HL-60 (cell line): ENCODE measurements at regions not wholly inside any gene's neighbourhood (a gene's known extent, or its start where the extent isn't known, plus 50 kb on each side); places are given as distances from the start of the nearest gene placed in this dataset.

Source experiments
- DNase-seq, 2 experiments: peaks; one replicate each; pipeline ENCODE4 v3.0.0-alpha.2; 2010 to 2020; ENCODE audit warnings: low read depth in 1 of 2, low spot score in 1 of 2
- H3K27ac ChIP-seq: fragments of 250-450 bp; sonication (Bioruptor Pico); replicated peaks from 2 replicates; pipeline ENCODE4 v1.5.1; 2020; ENCODE audit warnings: mild to moderate bottlenecking, moderate library complexity
- H3K27me3 ChIP-seq: fragments of 250-450 bp; sonication (Bioruptor Pico); 2 replicates; pipeline ENCODE4 v1.5.1; 2021; ENCODE audit warnings: mild to moderate bottlenecking, moderate library complexity; ENCODE audit not compliant: insufficient read depth, poor library complexity, severe bottlenecking
- H3K4me3 ChIP-seq: replicated peaks from 2 replicates; pipeline ENCODE4 v1.5.1; 2011; ENCODE audit warnings: mild to moderate bottlenecking, control low read depth, low read length; ENCODE audit not compliant: insufficient read depth
- CTCF ChIP-seq: IDR thresholded peaks from one replicate; pipeline ENCODE4 v1.5.1; 2011; ENCODE audit warnings: low read length, control low read depth, inconsistent platforms; ENCODE audit not compliant: insufficient read depth
- GABPA ChIP-seq: IDR thresholded peaks from 2 replicates; pipeline ENCODE4 v1.6.1; 2012; ENCODE audit warnings: low read depth
- POLR2AphosphoS5 ChIP-seq: IDR thresholded peaks from 2 replicates; pipeline ENCODE4 v1.6.1; 2012; ENCODE audit warnings: low read depth
- REST ChIP-seq: IDR thresholded peaks from 2 replicates; pipeline ENCODE4 v1.6.1; 2012; ENCODE audit warnings: low read depth; ENCODE audit not compliant: insufficient replicate concordance
- SPI1 ChIP-seq: IDR thresholded peaks from 2 replicates; pipeline ENCODE4 v1.6.1; 2012; ENCODE audit warnings: low read depth, mild to moderate bottlenecking, borderline replicate concordance

- no peak for DNase-seq
- TF ChIP-seq POLR2AphosphoS5 (no peak), SPI1 (no peak), REST (no peak), GABPA (no peak), CTCF (no peak)
- H3K27me3 ChIP-seq, result no peaks in the 10 kb centered on the region
- no peak overlapping the region for H3K4me3 ChIP-seq
- no peak overlapping the region for H3K27ac ChIP-seq
Observed at GRCh38 chr6:53201270-53201669, 52.6 kb upstream of the GCM1 start.

GRCh38 chr6:53199765-53200164 is 51.1 kb upstream of the GCM1 start:
- Histone ChIP-seq H3K27me3 (no peaks in the 10 kb centered on the region), H3K27ac (no peak overlapping the region), H3K4me3 (no peak overlapping the region)
- DNase-seq, result no peak
- TF ChIP-seq GABPA (no peak), REST (no peak), POLR2AphosphoS5 (no peak), CTCF (no peak), SPI1 (no peak)

GRCh38 chr6:53199156-53199555 is 50.5 kb upstream of the GCM1 start:
- DNase-seq, result peak in 1 of 2 experiments; percentile 78
- Histone ChIP-seq H3K27me3 (no peaks in the 10 kb centered on the region), H3K27ac (no peak overlapping the region), H3K4me3 (no peak overlapping the region)
- TF ChIP-seq SPI1 (no peak), REST (no peak), POLR2AphosphoS5 (no peak), GABPA (no peak), CTCF (no peak)
